ENCODE measurements at regions not wholly inside any gene's neighbourhood (a gene's known extent, or its start where the extent isn't known, plus 50 kb on each side); places are given as distances from the start of the nearest gene placed in this dataset.

DNA sequence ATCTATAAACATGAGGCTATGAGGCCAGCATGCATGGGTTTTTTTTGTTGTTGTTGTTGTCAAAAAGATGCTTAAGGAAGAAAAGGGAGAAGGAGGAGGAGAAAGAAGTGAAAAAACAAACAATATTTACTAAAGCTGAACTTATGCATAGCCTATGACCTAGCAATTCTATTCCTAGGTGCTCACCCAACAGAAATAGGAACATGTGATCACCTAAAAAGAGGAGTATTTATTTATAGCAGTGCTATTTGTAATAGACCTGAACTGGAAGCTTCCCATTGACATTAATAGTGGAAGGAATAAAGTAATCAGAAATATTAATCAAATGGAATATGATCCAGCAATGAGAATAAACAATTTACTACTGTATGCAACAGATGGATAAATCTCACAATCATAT is 156.5 kb upstream of the OLIG3 start (continued):
- TF ChIP-seq, protein P1, sequence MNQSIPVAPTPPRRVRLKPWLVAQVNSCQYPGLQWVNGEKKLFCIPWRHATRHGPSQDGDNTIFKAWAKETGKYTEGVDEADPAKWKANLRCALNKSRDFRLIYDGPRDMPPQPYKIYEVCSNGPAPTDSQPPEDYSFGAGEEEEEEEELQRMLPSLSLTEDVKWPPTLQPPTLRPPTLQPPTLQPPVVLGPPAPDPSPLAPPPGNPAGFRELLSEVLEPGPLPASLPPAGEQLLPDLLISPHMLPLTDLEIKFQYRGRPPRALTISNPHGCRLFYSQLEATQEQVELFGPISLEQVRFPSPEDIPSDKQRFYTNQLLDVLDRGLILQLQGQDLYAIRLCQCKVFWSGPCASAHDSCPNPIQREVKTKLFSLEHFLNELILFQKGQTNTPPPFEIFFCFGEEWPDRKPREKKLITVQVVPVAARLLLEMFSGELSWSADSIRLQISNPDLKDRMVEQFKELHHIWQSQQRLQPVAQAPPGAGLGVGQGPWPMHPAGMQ (IDR thresholded peaks at IDR 0.05; ENCODE audit: borderline replicate concordance): no peak
- TF ChIP-seq, protein P2, sequence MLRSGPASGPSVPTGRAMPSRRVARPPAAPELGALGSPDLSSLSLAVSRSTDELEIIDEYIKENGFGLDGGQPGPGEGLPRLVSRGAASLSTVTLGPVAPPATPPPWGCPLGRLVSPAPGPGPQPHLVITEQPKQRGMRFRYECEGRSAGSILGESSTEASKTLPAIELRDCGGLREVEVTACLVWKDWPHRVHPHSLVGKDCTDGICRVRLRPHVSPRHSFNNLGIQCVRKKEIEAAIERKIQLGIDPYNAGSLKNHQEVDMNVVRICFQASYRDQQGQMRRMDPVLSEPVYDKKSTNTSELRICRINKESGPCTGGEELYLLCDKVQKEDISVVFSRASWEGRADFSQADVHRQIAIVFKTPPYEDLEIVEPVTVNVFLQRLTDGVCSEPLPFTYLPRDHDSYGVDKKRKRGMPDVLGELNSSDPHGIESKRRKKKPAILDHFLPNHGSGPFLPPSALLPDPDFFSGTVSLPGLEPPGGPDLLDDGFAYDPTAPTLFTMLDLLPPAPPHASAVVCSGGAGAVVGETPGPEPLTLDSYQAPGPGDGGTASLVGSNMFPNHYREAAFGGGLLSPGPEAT (IDR thresholded peaks at IDR 0.05; ENCODE audit: low read depth): no peak
- TF ChIP-seq KLF5 (IDR thresholded peaks at IDR 0.05; ENCODE audit: partially characterized antibody) (no peak), SREBF2 (IDR thresholded peaks at IDR 0.05; ENCODE audit: low read length) (no peak), ZNF384 (IDR thresholded peaks at IDR 0.05; ENCODE audit: borderline replicate concordance, low read depth, low read length) (no peak), TCF12 (IDR thresholded peaks at IDR 0.05; ENCODE audit: low read depth, low read length) (no peak), YBX1 (IDR thresholded peaks at IDR 0.05) (no peak), SIX5 (IDR thresholded peaks at IDR 0.05; ENCODE audit: low read depth, low read length, severe bottlenecking) (no peak), EED (IDR thresholded peaks at IDR 0.05; ENCODE audit: low read depth) (no peak), SRF (IDR thresholded peaks at IDR 0.05; ENCODE audit: low read depth in 2 of 2, low read length in 2 of 2) (no peak), RUNX3 (IDR thresholded peaks at IDR 0.05; ENCODE audit: low read length) (no peak)
- TF ChIP-seq, protein P3, sequence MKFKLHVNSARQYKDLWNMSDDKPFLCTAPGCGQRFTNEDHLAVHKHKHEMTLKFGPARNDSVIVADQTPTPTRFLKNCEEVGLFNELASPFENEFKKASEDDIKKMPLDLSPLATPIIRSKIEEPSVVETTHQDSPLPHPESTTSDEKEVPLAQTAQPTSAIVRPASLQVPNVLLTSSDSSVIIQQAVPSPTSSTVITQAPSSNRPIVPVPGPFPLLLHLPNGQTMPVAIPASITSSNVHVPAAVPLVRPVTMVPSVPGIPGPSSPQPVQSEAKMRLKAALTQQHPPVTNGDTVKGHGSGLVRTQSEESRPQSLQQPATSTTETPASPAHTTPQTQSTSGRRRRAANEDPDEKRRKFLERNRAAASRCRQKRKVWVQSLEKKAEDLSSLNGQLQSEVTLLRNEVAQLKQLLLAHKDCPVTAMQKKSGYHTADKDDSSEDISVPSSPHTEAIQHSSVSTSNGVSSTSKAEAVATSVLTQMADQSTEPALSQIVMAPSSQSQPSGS (IDR thresholded peaks at IDR 0.05; ENCODE audit: low read length): no peak
